ENCODE measurements at regions not wholly inside any gene's neighbourhood (a gene's known extent, or its start where the extent isn't known, plus 50 kb on each side); places are given as distances from the start of the nearest gene placed in this dataset.

DNA sequence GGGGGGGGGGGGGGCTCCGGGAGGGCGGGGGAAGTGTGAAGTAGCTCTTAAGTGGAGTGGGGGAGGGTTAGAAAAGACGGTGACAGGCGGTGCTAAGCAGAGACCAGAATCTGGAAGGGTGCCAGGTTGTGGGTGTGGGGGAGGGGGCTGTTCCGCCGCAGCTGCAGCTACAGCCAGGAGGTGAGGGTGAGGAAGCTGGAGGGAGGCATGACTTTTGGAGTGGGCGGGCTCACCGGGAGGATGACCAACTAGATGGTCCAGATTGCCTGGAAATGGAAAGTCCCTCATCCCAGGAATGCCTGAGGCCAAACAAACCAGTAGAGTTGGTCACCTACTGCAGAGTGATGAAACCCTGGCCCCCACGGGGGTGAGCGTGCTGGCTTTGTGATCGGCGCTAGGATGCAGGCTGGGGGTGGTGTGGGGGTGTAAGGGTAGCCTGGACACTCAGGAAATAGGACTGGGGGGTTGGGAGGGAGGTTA, 158.1 kb upstream of the SHB start (continued):
- TF ChIP-seq, protein P1, sequence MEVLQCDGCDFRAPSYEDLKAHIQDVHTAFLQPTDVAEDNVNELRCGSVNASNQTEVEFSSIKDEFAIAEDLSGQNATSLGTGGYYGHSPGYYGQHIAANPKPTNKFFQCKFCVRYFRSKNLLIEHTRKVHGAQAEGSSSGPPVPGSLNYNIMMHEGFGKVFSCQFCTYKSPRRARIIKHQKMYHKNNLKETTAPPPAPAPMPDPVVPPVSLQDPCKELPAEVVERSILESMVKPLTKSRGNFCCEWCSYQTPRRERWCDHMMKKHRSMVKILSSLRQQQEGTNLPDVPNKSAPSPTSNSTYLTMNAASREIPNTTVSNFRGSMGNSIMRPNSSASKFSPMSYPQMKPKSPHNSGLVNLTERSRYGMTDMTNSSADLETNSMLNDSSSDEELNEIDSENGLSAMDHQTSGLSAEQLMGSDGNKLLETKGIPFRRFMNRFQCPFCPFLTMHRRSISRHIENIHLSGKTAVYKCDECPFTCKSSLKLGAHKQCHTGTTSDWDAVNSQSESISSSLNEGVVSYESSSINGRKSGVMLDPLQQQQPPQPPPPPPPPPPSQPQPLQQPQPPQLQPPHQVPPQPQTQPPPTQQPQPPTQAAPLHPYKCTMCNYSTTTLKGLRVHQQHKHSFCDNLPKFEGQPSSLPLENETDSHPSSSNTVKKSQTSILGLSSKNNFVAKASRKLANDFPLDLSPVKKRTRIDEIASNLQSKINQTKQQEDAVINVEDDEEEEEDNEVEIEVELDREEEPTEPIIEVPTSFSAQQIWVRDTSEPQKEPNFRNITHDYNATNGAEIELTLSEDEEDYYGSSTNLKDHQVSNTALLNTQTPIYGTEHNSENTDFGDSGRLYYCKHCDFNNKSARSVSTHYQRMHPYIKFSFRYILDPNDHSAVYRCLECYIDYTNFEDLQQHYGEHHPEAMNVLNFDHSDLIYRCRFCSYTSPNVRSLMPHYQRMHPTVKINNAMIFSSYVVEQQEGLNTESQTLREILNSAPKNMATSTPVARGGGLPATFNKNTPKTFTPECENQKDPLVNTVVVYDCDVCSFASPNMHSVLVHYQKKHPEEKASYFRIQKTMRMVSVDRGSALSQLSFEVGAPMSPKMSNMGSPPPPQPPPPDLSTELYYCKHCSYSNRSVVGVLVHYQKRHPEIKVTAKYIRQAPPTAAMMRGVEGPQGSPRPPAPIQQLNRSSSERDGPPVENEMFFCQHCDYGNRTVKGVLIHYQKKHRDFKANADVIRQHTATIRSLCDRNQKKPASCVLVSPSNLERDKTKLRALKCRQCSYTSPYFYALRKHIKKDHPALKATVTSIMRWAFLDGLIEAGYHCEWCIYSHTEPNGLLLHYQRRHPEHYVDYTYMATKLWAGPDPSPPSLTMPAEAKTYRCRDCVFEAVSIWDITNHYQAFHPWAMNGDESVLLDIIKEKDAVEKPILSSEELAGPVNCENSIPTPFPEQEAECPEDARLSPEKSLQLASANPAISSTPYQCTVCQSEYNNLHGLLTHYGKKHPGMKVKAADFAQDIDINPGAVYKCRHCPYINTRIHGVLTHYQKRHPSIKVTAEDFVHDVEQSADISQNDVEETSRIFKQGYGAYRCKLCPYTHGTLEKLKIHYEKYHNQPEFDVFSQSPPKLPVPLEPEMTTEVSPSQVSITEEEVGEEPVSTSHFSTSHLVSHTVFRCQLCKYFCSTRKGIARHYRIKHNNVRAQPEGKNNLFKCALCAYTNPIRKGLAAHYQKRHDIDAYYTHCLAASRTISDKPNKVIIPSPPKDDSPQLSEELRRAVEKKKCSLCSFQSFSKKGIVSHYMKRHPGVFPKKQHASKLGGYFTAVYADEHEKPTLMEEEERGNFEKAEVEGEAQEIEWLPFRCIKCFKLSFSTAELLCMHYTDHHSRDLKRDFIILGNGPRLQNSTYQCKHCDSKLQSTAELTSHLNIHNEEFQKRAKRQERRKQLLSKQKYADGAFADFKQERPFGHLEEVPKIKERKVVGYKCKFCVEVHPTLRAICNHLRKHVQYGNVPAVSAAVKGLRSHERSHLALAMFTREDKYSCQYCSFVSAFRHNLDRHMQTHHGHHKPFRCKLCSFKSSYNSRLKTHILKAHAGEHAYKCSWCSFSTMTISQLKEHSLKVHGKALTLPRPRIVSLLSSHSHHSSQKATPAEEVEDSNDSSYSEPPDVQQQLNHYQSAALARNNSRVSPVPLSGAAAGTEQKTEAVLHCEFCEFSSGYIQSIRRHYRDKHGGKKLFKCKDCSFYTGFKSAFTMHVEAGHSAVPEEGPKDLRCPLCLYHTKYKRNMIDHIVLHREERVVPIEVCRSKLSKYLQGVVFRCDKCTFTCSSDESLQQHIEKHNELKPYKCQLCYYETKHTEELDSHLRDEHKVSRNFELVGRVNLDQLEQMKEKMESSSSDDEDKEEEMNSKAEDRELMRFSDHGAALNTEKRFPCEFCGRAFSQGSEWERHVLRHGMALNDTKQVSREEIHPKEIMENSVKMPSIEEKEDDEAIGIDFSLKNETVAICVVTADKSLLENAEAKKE (CRISPR knock-in tag; IDR thresholded peaks at IDR 0.05), result no peak
- TF ChIP-seq CREB1 (CRISPR knock-in tag; IDR thresholded peaks at IDR 0.05; ENCODE audit: low read depth), result no peak

DNA sequence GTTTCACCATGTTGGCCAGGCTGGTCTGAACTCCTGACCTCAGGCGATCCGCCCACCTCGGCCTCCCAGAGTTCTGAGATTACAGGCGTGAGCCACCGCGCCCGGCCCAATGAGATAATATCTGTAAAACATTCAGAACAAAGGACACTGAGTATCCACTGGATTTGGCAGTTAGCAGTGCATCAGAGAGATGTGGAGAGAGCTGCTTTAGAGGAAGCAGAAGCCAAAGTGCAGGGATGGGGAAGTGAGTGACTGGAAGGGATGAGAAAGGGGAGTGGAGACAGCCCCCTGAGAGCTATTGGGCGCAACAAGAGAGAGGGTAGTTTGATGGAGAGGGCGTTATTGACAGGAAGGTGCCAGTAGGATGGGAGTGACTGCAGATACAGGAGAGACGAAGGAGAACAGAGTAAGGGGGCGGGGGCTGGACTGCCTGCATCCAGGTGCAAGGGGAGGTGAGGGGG, 157.5 kb upstream of the SHB start:
- H2AFZ ChIP-seq, result no peak overlapping the region
- no peaks in the 10 kb centered on the region for H3K9me2 ChIP-seq (ENCODE audit: insufficient read depth)
- peak overlapping the region; percentile 55 for H3K4me2 ChIP-seq
- H3K36me3 Mint-ChIP-seq (ENCODE audit: low read depth), result no peaks in the 10 kb centered on the region
- H3K27ac Mint-ChIP-seq, result no peak overlapping the region
- no peaks in the 10 kb centered on the region; the same call in 1 of the 2 replicates for H4K20me1 ChIP-seq (replicated peaks; ENCODE audit: insufficient read depth)
- peaks cover 24% of the 10 kb centered on the region for H3K4me1 ChIP-seq (ENCODE audit: insufficient read depth)
- DNase-seq (ENCODE audit: low spot score) (peak; percentile 57), ATAC-seq (peak; percentile 50)
- no peaks in the 10 kb centered on the region for H3F3A ChIP-seq (replicated peaks; ENCODE audit: low read depth)
- H3K27ac ChIP-seq (ENCODE audit: low read depth), result no peak overlapping the region
- H3K27me3 Mint-ChIP-seq (ENCODE audit: insufficient read depth, low read depth, poor library complexity), result peaks cover 17% of the 10 kb centered on the region
- H3K9me3 Mint-ChIP-seq, result no peaks in the 10 kb centered on the region; the same call in 2 of the 3 replicates
- H3K4me3 ChIP-seq, result no peak overlapping the region; the same call in 1 of the 2 replicates
- no peaks in the 10 kb centered on the region for H3K79me2 ChIP-seq (replicated peaks; ENCODE audit: insufficient read depth)
- no peaks in the 10 kb centered on the region for H3K36me3 ChIP-seq (ENCODE audit: insufficient read depth)
- peaks cover 32% of the 10 kb centered on the region for H3K4me1 Mint-ChIP-seq
- H3K27me3 ChIP-seq (ENCODE audit: insufficient read depth), result peaks cover 64% of the 10 kb centered on the region
- peak overlapping the region; percentile 44 for H3K4me3 Mint-ChIP-seq
- TF ChIP-seq ZNF114 (CRISPR knock-in tag; IDR thresholded peaks at IDR 0.05), result no peak
- TF ChIP-seq, protein P2, sequence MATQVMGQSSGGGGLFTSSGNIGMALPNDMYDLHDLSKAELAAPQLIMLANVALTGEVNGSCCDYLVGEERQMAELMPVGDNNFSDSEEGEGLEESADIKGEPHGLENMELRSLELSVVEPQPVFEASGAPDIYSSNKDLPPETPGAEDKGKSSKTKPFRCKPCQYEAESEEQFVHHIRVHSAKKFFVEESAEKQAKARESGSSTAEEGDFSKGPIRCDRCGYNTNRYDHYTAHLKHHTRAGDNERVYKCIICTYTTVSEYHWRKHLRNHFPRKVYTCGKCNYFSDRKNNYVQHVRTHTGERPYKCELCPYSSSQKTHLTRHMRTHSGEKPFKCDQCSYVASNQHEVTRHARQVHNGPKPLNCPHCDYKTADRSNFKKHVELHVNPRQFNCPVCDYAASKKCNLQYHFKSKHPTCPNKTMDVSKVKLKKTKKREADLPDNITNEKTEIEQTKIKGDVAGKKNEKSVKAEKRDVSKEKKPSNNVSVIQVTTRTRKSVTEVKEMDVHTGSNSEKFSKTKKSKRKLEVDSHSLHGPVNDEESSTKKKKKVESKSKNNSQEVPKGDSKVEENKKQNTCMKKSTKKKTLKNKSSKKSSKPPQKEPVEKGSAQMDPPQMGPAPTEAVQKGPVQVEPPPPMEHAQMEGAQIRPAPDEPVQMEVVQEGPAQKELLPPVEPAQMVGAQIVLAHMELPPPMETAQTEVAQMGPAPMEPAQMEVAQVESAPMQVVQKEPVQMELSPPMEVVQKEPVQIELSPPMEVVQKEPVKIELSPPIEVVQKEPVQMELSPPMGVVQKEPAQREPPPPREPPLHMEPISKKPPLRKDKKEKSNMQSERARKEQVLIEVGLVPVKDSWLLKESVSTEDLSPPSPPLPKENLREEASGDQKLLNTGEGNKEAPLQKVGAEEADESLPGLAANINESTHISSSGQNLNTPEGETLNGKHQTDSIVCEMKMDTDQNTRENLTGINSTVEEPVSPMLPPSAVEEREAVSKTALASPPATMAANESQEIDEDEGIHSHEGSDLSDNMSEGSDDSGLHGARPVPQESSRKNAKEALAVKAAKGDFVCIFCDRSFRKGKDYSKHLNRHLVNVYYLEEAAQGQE (IDR thresholded peaks at IDR 0.05; ENCODE audit: unreplicated experiment), result no peak
- TF ChIP-seq, protein P3, sequence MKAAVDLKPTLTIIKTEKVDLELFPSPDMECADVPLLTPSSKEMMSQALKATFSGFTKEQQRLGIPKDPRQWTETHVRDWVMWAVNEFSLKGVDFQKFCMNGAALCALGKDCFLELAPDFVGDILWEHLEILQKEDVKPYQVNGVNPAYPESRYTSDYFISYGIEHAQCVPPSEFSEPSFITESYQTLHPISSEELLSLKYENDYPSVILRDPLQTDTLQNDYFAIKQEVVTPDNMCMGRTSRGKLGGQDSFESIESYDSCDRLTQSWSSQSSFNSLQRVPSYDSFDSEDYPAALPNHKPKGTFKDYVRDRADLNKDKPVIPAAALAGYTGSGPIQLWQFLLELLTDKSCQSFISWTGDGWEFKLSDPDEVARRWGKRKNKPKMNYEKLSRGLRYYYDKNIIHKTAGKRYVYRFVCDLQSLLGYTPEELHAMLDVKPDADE (IDR thresholded peaks at IDR 0.05), result no peak
- TF ChIP-seq POLR2AphosphoS5 (IDR thresholded peaks at IDR 0.05; ENCODE audit: low read depth), result no peak
- TF ChIP-seq, protein P4, sequence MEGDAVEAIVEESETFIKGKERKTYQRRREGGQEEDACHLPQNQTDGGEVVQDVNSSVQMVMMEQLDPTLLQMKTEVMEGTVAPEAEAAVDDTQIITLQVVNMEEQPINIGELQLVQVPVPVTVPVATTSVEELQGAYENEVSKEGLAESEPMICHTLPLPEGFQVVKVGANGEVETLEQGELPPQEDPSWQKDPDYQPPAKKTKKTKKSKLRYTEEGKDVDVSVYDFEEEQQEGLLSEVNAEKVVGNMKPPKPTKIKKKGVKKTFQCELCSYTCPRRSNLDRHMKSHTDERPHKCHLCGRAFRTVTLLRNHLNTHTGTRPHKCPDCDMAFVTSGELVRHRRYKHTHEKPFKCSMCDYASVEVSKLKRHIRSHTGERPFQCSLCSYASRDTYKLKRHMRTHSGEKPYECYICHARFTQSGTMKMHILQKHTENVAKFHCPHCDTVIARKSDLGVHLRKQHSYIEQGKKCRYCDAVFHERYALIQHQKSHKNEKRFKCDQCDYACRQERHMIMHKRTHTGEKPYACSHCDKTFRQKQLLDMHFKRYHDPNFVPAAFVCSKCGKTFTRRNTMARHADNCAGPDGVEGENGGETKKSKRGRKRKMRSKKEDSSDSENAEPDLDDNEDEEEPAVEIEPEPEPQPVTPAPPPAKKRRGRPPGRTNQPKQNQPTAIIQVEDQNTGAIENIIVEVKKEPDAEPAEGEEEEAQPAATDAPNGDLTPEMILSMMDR (conservative IDR thresholded peaks at IDR 0.05; ENCODE audit: low read depth in 2 of 2), result no peak
- TF ChIP-seq ZNF331 (CRISPR knock-in tag; IDR thresholded peaks at IDR 0.05; ENCODE audit: low read depth), result no peak

Measured in GM23338 (cell line).